Left ventricle myocardium superior (tissue), 1 donor: ENCODE measurements at regions not wholly inside any gene's neighbourhood (a gene's known extent, or its start where the extent isn't known, plus 50 kb on each side); places are given as distances from the start of the nearest gene placed in this dataset.

Source experiments
- ATAC-seq: fragments of 200-7000 bp; cut with Tn5 transposase; one replicate; pipeline ENCODE4 v1.9.1; 2020; ENCODE audit warnings: mild to moderate bottlenecking, moderate library complexity
- DNase-seq: peaks from one replicate; pipeline ENCODE4 v3.0.0-alpha.2; 2020
- intact Hi-C: fragments of 100-400 bp; cut with micrococcal nuclease; formaldehyde crosslinking; loops from one replicate; pipeline ENCODE4 v1.11.0; 2022
- donor health status: DM: no; HTN: yes; CAD: no; lungs with severe emphysema.

DNA sequence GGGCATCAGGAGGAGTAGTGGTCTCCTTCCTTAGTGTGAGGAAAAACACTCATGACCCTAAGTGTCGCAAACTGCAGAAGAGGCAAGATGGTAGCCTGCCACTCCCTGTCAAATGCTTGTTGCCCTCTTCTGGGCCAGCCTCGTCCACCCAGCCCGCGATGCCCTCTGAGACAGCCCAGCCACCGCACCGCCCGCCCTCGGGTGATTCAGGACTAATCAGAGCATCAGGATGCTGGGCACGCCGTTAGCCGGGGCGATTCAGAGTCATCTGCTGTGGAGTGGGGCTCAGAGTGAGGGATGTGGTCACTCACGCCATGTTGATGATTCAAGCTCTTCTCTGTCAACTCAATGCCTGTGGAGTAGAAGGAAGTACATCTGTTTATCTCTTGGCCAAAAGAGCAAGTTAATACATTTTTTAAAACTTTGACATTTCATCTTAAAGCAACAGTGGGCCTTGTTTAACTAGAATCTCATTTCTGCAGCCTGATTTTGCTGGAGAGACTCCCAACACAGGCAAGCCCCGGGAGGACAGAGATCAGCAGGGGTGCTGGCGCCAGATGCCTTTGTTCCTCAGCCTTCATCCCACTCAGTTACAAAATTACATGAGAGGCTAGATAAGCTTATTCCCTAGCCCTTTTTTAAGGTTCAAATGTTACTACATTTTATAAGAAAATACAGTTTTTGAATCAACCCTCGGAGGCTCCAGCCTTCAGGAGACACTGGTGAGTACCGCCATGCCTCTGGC lies 79.0 kb downstream of the TMEM18 start:
- DNase-seq (no peak), ATAC-seq (no peak)
- intact Hi-C loops, result no loop called here

DNA sequence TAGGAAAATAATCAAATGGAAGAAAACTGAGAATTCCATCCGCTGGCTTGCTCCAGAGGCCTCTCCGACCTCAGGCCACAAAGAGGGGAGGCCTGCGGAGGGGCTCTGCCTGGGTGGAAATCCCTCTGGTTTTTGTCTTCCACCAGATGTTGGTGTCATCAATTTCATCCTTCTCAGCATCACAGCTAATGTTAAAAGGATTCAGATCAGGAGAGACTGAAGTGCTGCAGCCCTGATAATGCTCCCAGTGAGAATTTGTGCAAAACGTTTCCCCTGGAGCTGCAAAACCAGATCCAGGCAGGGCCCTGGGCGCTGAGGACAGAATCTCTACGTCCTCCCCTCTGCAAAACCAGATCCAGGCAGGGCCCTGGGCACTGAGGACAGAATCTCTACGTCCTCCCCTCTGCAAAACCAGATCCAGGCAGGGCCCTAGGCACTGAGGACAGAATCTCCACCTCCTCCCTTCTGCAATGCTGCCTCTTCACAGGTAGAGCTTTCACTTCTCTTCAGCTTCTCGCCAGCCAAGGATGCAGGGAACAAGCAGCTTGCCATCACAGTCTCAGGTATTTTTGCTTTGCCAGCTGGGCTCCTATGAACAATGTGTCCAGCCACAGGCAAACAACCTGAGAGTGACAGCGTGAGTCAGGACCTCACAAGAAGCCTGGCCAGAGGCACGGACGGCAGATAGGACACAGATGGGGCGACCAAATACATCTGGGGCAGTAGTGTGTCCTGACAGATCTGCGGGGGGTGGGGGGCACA lies 81.2 kb downstream of the TMEM18 start:
- no peak for ATAC-seq
- intact Hi-C loops, result no loop called here

DNA sequence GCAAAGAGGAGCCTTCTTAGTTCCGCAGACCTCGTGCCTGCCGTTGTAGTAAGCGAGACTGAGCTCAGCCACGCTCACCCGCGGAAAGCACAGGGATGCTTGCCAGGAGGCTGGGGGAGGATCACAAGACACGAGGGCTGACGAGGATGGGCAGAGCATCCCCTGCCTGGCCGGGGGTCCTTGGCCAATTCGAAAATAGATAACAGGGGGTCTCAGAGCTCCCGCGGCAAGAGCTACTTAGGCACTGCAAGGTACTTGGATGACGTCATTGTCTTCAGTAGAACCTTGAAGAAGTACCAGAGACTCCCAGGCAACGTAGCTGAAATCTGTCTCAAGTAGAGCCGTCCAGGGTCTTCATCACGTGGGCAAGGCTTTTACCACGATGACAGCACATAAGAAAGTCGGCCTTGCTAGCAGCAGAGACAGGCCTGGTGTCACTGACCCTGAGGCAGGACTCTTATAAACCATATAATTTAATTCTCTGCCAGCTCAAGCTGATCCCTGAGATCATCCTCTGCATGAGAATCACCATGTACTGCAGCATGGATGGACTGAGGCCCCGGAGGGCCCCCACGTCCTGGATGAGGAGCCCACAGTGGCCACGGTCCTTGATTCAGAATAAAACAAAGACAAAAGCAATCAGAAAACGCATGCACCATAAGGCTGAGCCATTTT lies 81.9 kb downstream of the TMEM18 start:
- intact Hi-C loops, result no loop called here
- no peak for DNase-seq
- ATAC-seq, result no peak

More for the DNA sequence above, 81.2 kb downstream of the TMEM18 start:
- DNase-seq, result no peak

DNA sequence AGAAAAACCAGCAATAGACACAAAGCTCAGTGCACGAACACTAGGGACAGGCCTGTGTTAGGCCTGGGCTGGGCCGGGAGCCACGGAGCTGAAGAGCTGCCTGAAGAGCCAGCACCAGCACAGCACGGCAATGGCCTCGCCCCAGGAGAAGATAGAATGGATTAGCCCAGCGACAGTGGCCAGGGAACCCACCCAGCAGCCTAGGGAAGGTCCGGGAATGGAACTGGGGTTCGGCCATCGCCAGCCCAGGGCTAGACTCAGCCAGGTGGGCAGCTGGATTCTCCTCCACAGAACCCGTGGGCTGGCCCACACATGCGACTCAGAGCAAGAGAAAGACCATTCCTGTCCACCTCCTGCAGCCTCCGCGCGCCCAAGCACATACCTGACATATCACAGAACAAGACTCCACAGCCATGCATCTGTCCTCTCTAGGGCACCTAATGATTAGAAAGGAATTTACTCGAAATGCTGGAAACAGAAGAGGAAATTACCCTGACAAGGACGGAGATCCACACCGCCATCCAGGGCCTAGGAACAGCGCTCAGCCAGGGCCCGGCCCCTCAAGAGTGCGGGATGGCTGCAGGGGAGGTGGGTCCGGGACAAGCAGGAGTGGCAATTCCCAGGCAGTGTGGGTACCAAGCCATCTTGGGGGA lies 82.8 kb downstream of the TMEM18 start:
- intact Hi-C loops, result no loop called here
- ATAC-seq (no peak), DNase-seq (no peak)

DNA sequence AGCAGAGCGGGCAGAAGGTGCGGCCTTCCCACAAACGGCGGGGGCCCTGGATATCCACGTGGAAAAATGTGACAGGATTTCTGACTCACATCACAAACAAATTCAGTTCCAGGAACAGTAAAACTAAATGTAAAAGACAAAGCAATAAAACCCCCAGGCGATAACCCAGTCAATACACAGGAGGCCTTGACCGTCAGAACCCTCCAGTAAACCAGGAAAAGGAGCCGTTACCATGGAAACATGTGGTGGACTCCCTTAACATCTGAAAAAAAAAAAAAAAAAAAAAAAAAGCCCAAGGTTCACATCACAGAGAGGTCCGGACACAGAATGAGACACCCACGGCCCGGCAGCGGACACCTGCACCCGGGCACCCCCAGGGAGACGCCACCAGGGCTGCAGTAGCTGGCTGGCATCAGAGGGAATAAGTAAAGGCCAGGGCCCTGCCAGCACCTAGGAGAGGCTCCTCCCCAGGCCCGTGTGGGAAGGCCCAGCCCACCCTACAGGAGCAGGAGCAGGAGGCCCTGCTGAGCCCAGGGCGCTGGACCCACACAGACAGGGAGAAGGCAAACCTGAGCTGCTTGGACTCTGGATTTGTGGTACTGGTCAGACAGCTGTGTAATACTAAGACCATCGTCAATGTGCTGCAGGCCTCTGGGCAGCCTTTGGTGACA lies 83.7 kb downstream of the TMEM18 start:
- intact Hi-C loops, result no loop called here
- ATAC-seq (no peak), DNase-seq (no peak)

DNA sequence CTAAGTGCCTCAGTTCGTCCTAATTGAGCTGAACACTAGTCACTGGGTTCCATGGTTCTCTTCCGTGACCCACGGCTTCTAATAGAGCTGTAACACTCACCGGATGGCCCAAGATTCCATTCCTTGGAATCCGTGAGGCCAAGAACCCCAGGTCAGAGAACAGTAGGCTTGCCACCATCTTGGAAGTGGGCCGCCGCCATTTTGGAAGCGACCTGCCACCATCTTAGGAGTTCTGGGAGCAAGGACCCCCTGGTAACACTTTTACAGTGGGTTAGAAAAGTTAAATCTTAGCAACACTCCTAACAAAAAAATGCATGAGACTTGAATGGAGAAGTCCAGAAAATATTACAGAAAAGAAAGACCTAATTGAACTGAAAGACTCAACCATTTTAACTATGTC lies 84.5 kb downstream of the TMEM18 start:
- intact Hi-C loops, result no loop called here
- DNase-seq (no peak), ATAC-seq (no peak)

DNA sequence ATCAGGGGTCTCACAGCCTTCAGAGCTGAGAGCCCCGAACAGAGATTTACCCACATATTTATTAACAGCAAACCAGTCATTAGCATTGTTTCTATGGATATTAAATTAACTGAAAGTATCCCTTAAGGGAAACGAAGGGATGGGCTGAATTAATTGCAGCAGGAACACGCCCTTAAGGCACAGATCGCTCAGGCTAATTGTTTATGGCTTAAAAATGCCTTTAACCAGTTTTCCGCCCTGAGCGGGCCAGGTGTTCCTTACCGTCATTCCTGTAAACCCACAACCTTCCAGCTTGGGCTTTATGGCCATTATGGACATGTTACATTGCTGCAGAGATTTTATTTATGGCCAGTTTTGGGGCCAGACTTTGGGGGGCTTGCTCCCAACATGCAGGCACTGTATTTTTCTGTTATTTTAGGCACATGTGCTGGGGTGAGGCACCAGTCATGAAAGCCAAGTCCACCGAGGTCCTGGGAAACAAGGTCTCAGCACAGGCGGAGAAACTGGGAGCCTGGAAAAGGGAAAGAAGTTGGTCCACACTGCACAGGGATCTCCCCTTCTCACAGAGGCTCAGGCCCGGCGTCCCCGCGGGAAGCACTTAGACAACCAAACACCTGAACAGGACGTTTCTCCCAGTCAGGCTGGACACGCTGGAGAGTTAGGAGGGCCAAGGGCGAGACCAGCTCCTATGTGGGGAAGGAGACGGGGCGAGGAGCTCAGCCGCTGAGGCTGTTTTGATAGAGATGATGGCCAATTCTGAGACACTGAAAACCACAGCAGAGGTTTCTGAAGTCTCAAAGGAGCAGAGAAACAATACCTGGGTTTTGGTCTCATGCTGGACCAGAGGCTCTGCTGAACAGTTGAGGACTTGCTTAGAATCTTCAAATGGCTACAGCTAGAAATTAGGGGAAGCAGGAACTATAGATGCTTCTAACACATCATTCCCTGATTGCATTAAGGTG lies 86.7 kb downstream of the TMEM18 start:
- intact Hi-C loops, result no loop called here
- DNase-seq (no peak), ATAC-seq (no peak)

DNA sequence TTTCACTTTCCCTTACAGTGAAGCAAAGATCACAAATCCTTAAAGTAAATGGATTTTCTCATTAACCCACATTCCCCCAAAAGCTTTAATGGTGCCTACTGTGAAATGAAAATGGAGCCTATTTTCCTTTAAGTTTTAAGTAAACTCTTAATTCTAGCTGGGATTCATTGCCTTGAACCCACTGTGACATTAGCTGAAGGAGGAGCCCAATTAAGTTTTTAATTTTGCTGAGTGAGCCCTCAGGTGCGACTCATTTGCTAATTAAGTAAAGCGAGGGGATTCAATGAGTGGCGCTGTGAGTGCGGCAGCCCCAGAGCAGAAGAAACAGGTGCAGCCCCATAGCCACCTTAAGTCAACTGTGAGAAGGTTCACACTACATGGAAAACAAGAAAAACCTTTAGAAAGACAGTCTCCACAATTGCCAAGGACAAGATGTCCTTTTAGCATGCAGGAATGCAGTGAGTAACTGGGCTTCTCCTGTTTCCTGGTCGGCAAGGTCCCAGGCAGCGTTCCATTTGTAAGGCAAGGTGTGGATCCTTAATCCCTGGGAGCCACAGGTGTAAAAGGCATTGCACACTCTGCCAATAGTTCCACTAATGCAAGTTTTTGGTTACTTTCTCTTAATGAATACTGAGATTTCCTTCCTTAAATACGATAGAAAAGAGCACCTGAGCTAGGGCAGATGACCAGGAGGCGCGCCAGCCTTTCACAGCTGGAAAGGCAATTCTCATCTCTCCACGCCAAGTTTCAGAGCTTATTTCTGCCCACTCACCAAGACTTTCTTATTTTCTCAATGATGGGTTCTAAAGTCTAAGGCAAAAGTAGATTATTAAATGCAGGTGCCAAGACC lies 87.7 kb downstream of the TMEM18 start:
- ATAC-seq, result no peak
- intact Hi-C loops, result no loop called here
- DNase-seq, result no peak

DNA sequence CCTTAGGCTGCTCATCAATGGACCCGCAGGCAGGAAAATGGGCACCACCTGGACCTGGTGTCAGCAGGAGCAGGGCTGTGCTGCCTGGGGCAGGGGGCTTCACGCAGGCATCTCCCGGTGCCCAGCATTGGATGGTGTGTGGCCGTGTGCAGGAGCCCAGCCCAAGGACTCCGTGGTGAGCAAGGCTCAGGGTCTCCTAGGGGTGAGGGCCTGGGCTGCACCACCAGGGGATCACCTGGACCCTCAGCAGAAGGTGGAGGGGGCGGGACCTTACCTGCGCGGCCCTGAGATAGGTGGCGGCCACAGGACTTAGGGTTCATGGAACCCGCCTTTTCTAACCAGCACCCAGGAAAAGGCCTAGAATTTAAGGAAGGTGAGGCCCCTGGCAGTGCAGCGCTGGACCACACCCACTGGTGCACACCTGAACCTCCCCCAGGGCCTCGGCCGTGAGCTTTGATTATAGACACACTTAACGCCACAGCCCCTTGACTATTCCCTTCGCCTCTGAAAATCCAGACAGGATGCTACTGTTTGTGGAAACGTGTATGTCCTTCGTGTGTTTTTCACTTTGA lies 89.0 kb downstream of the TMEM18 start:
- ATAC-seq (no peak), DNase-seq (no peak)
- intact Hi-C loops, result no loop called here

DNA sequence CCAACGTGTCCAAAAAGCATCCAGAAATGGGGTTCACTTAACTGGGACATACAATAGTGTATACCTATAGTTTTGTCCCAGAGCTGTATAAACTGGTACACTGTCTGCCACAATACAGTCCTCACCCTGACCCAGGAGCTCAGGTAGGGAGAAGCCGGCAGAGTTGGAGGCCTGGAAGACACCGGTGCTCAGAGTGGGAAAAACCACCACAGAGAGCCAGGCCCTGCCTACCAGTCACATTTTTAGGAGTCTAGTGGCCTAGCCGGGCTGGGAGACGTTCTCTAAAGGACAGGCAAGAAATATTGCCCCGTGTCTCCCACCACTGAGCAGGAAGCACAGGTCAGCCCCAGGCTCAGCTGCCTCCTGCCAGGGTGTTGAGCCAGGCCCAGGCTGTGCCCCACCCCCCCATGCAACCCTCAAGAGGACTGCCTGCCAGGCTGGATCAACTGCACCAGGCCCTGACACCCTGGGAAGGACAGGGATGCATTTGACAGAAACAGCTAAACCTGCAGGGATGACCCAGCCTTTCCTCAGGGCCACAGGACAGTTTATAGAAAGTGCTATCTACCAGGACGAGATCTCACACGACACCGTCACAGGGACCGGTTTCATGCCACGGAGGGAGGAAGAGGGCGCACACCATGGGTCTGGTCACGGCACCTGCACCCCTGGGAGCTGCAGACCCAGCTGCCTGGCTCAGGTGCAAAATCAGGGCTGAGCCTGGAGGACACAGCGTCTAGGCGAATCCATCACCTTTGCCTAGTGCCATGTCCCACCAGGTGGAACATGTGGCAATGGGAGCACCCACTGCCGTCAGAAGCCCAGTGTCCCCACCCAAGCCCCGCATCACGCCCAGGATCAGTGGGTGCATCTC lies 89.9 kb downstream of the TMEM18 start:
- intact Hi-C loops, result no loop called here
- DNase-seq (no peak), ATAC-seq (no peak)

DNA sequence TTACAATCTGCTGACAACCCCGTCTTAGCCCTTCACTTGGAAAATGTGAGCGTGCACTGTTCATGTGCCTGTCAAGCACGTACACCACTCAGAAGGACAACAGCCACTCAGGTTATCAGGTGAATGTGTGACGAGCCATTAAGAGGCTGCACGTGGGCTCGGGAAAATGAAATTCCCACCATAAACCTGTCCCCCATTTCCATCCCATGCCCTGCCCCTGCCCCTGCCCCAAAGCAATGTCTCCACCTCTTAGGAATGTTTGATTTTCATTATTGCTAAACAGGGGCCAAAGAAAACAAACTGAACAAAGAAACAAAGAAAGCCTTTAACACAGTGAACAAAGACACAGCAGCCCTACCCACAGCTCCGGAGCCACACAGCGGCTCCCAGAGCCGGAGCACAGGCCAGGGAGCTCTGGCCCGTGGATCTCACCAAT lies 90.5 kb downstream of the TMEM18 start:
- ATAC-seq (peak; percentile 56), DNase-seq (no peak)
- intact Hi-C loops, result no loop called here

DNA sequence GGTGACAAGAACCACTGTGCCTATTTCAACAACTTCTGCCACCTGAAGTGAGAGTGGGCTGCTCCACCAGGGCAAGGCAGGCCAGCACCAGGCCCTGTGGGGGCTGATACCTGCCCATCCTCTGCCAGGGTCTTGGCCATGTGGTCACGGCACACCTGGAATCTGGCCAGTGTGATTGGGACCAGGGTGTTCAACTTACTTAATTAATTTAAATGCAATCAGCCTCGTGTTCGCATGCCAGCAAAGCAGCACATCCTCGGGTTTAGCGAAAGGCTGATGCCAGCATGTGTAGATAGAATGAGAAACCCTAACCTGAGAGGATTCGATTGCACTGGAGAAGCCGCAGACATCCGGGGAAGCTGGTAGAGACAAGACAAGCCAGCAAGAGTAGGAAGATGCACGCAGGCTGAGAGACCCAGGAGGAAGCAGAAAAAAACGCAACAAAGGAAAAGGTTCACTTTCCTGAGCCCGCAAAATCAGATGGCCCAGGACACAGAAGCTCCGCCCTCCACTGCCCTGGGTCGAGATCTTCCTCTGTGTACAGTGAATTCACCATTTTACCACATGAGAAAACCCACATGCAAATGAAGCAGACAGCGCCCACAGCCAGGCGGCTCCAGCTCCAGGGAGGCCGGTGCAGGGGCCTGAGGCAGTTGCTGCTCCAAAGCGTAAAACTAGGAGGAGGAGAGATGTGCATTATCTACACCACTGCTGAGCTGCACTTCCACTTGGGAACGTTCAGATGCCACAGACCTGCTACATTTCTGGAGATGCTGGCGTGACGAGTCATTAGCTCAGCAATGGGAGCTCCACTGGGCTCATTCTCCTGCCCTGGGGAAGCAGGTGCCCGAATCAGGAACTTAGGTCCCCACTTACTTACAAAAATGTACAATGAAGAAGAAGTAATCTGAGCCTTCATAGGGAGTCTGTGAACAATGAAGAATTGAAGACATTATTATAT lies 92.1 kb downstream of the TMEM18 start:
- no peak for DNase-seq

DNA sequence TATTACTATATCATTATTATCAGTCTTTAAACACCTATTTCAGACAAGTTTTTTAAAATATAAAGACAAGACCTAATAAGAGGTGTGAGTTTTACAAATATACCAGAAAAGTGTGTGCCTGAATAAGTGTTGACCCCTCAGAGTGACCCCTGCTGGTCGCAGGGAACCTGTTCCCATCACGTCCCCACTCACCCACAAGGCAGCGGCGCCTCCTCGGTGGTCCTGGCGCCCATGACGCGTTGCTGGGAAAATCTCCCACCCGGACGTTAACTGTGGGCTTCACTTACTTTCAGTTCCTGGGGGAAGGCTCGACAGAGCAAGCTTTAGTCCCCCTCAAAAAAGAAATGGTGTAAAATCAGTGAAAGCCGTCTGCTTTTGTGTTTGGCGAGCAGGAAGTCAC lies 93.5 kb downstream of the TMEM18 start:
- ATAC-seq (no peak), DNase-seq (no peak)
- intact Hi-C loops, result no loop called here

More for the DNA sequence above, 92.1 kb downstream of the TMEM18 start:
- intact Hi-C loops, result no loop called here
- no peak for ATAC-seq

DNA sequence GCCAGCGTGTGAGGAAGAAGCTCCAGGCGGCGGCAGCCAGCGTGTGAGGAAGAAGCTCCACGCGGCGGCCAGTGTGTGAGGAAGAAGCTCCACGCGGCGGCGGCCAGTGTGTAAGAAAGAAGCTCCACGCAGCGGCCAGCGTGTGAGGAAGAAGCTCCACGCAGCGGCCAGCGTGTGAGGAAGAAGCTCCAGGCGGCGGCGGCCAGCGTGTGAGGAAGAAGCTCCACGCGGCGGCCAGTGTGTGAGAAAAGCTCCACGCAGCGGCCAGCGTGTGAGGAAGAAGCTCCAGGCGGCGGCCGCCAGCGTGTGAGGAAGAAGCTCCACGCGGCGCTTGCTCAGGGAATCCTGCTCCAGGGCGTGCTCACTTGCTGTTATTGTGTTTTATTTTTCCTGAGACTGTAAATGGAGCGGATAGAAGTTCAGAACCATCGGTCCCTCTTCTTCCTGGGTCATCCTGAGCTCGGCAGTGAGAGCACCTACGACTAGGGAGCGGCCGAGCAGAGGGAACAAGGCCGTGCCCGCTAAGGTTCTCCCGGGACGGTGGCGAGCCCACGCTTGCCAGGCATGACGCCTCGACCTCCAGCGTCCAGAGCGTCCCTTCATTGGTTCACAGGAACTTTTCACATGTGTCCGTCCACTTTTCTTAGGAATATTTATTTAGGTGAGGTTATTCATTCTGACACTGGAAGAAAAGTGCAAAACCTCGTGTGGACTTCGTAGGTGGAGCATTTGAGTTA lies 94.2 kb downstream of the TMEM18 start:
- ATAC-seq (no peak), DNase-seq (no peak)
- intact Hi-C loops, result no loop called here
